Lower lobe of right lung (tissue), 2 donors: ENCODE measurements at regions not wholly inside any gene's neighbourhood (a gene's known extent, or its start where the extent isn't known, plus 50 kb on each side); places are given as distances from the start of the nearest gene placed in this dataset.
"Not testable (repeated sequence)": the region's sequence is repeated elsewhere in the genome, so short reads cannot be mapped to it uniquely, and the experiment has no call there.

Experiments
- ATAC-seq, 2 donors: fragments of 200-7000 bp; cut with Tn5 transposase; one replicate each; pipeline ENCODE4 v1.9.1; 2020 to 2022; ENCODE audit warnings: mild to moderate bottlenecking in 2 of 2, moderate library complexity in 2 of 2
- DNase-seq: peaks from one replicate; pipeline ENCODE4 v3.0.0-alpha.2; 2020
- H3K27ac ChIP-seq: fragments of 200-600 bp; one replicate; pipeline ENCODE4 v1.8.0; 2022
- H3K27me3 ChIP-seq: fragments of 200-600 bp; one replicate; pipeline ENCODE4 v1.8.0; 2022; ENCODE audit warnings: low read depth
- H3K36me3 ChIP-seq: fragments of 200-600 bp; one replicate; pipeline ENCODE4 v1.8.0; 2022; ENCODE audit warnings: mild to moderate bottlenecking
- H3K4me1 ChIP-seq: fragments of 200-600 bp; one replicate; pipeline ENCODE4 v1.8.0; 2022
- H3K4me3 ChIP-seq: fragments of 200-600 bp; one replicate; pipeline ENCODE4 v1.8.0; 2022; ENCODE audit warnings: mild to moderate bottlenecking
- H3K9me3 ChIP-seq: fragments of 200-600 bp; one replicate; pipeline ENCODE4 v1.8.0; 2022
- CTCF ChIP-seq: fragments of 200-600 bp; IDR thresholded peaks from one replicate; pipeline ENCODE4 v1.8.0; 2022; ENCODE audit warnings: antibody characterized with exemption, mild to moderate bottlenecking
- intact Hi-C: fragments of 100-400 bp; cut with DNase I; formaldehyde crosslinking; loops from one replicate; pipeline ENCODE4 v1.11.0; 2022
- donor health status: DM: no; HTN: yes; CAD: no; lungs with severe emphysema.

GRCh38 chr4:160717848-160718247 lies 1446.0 kb downstream of the FSTL5 start:
- no peak for TF ChIP-seq CTCF
- no peaks in the 10 kb centered on the region for H3K27me3 ChIP-seq
- no peak for DNase-seq

GRCh38 chr4:160724063-160724462 lies 1439.7 kb downstream of the FSTL5 start:
- H3K4me1 ChIP-seq: no peaks in the 10 kb centered on the region
- intact Hi-C loops: no loop called here
- no peaks in the 10 kb centered on the region for H3K9me3 ChIP-seq
- H3K4me3 ChIP-seq: no peak overlapping the region
- H3K27me3 ChIP-seq: no peaks in the 10 kb centered on the region
- TF ChIP-seq CTCF: no peak
- no peak overlapping the region for H3K27ac ChIP-seq
- no peak for DNase-seq
- ATAC-seq: no peak
- H3K36me3 ChIP-seq: no peaks in the 10 kb centered on the region

More at GRCh38 chr4:160717848-160718247, 1446.0 kb downstream of the FSTL5 start:
- Histone ChIP-seq H3K4me1 (no peaks in the 10 kb centered on the region), H3K27ac (no peak overlapping the region), H3K4me3 (no peak overlapping the region), H3K36me3 (no peaks in the 10 kb centered on the region), H3K9me3 (no peaks in the 10 kb centered on the region)
- intact Hi-C loops: no loop called here
- ATAC-seq: no peak

GRCh38 chr4:160745126-160745525 lies 1418.7 kb downstream of the FSTL5 start:
- ATAC-seq (no peak), DNase-seq (no peak)
- intact Hi-C loops: no loop called here
- H3K27me3 ChIP-seq: no peaks in the 10 kb centered on the region
- no peaks in the 10 kb centered on the region for H3K4me1 ChIP-seq
- no peaks in the 10 kb centered on the region for H3K36me3 ChIP-seq
- H3K4me3 ChIP-seq: no peak overlapping the region
- no peak overlapping the region for H3K27ac ChIP-seq
- no peaks in the 10 kb centered on the region for H3K9me3 ChIP-seq
- TF ChIP-seq CTCF: no peak

- H3K4me3 ChIP-seq, H3K27me3 ChIP-seq, H3K4me1 ChIP-seq, H3K27ac ChIP-seq, intact Hi-C loops, H3K9me3 ChIP-seq, H3K36me3 ChIP-seq, DNase-seq, ATAC-seq: not testable (repeated sequence)
Measured at GRCh38 chr4:160746585-160746984, 1417.2 kb downstream of the FSTL5 start.

- ATAC-seq: no peak
- H3K27me3 ChIP-seq: no peaks in the 10 kb centered on the region
- no peaks in the 10 kb centered on the region for H3K9me3 ChIP-seq
- H3K27ac ChIP-seq: no peak overlapping the region
- H3K4me1 ChIP-seq: no peaks in the 10 kb centered on the region
- no peak for TF ChIP-seq CTCF
- no peak for DNase-seq
- H3K36me3 ChIP-seq: no peaks in the 10 kb centered on the region
- H3K4me3 ChIP-seq: no peak overlapping the region
- intact Hi-C loops: no loop called here
Measured at GRCh38 chr4:160772668-160773067, 1391.1 kb downstream of the FSTL5 start.

- no peak for TF ChIP-seq CTCF
- Histone ChIP-seq H3K27ac (no peak overlapping the region), H3K27me3 (no peaks in the 10 kb centered on the region), H3K36me3 (no peaks in the 10 kb centered on the region), H3K4me3 (no peak overlapping the region), H3K9me3 (peaks cover 17% of the 10 kb centered on the region), H3K4me1 (no peaks in the 10 kb centered on the region)
- ATAC-seq (no peak), DNase-seq (no peak)
- intact Hi-C loops: no loop called here
Measured at GRCh38 chr4:160795216-160795615, 1368.6 kb downstream of the FSTL5 start.
